ENCODE measurements at regions not wholly inside any gene's neighbourhood (a gene's known extent, or its start where the extent isn't known, plus 50 kb on each side); places are given as distances from the start of the nearest gene placed in this dataset.

GRCh38 chr4:171521726-171522125 lies 291.5 kb upstream of the GALNTL6 start:
- TF ChIP-seq EP300 (IDR thresholded peaks at IDR 0.05) (no peak), CTCF (IDR thresholded peaks at IDR 0.05) (no peak), RCOR1 (IDR thresholded peaks at IDR 0.05; ENCODE audit: low read depth, low read length) (no peak), JUN (IDR thresholded peaks at IDR 0.05) (no peak), HES2 (IDR thresholded peaks at IDR 0.05) (no peak), SMC3 (IDR thresholded peaks at IDR 0.05) (no peak), RFX5 (IDR thresholded peaks at IDR 0.05) (no peak), HDAC2 (IDR thresholded peaks at IDR 0.05) (no peak), USF2 (IDR thresholded peaks at IDR 0.05) (no peak), KDM1A (IDR thresholded peaks at IDR 0.05; ENCODE audit: low read depth) (no peak)

All from A549 (cell line).